Uterus (tissue), 3 donors: ENCODE measurements at regions not wholly inside any gene's neighbourhood (a gene's known extent, or its start where the extent isn't known, plus 50 kb on each side); places are given as distances from the start of the nearest gene placed in this dataset.

Experiments used
- DNase-seq, 2 donors: peaks; one replicate each; pipeline ENCODE4 v3.0.0-alpha.2; 2019 to 2020
- H3K27ac ChIP-seq, 2 donors: fragments of 200-600 bp; sonication (generic); 1 replicate in 1 of 2; 2 replicates in 1 of 2; pipeline ENCODE4 v1.5.1; 2016 to 2018
- H3K27me3 ChIP-seq, 2 donors: fragments of 200-600 bp; sonication (generic); one replicate each; pipeline ENCODE4 v1.5.1; 2018 to 2019; ENCODE audit warnings: control low read depth in 1 of 2
- H3K36me3 ChIP-seq, 2 donors: fragments of 200-600 bp; sonication (generic); one replicate each; pipeline ENCODE4 v1.5.1; 2019; ENCODE audit warnings: control low read depth in 1 of 2
- H3K4me1 ChIP-seq, 2 donors: fragments of 200-600 bp; sonication (generic); one replicate each; pipeline ENCODE4 v1.5.1; 2018 to 2019; ENCODE audit warnings: control low read depth in 1 of 2
- H3K4me3 ChIP-seq, 2 donors: fragments of 200-600 bp; sonication (generic); 1 replicate in 1 of 2; 2 replicates in 1 of 2; pipeline ENCODE4 v1.5.1; 2018 to 2019; ENCODE audit warnings: mild to moderate bottlenecking in 1 of 2
- H3K9me3 ChIP-seq, 2 donors: fragments of 200-600 bp; sonication (generic); one replicate each; pipeline ENCODE4 v1.5.1; 2019; ENCODE audit warnings: control low read depth in 1 of 2
- CTCF ChIP-seq, 4 experiments: fragments of 200-600 bp in 2 of 4; fragments of 450-650 bp in 2 of 4; sonication (generic) in 2 of 4; IDR thresholded peaks; one replicate each; pipeline ENCODE4 v1.5.1; 2016 to 2019; ENCODE audit warnings: antibody characterized with exemption in 4 of 4, mild to moderate bottlenecking in 2 of 4, moderate library complexity in 1 of 4
- POLR2A ChIP-seq, 2 donors: fragments of 450-650 bp; IDR thresholded peaks; one replicate each; pipeline ENCODE4 v1.6.1; 2016; ENCODE audit warnings: antibody characterized with exemption in 2 of 2, mild to moderate bottlenecking in 1 of 2, moderate library complexity in 1 of 2
- intact Hi-C: fragments of 100-400 bp; cut with DNase I; formaldehyde crosslinking; loops from one replicate; pipeline ENCODE4 v1.15.1; 2023; ENCODE audit warnings: low total_unique reads
- donor health status: DM: yes; HTN: yes; CAD: no.

- H3K27ac ChIP-seq: peak overlapping the region in 1 of 2 donors; percentile 44
Measured at GRCh38 chr13:40313269-40314200, 352.9 kb downstream of the FOXO1 start.

GRCh38 chr13:40315416-40316064, 350.9 kb downstream of the FOXO1 start:
- TF ChIP-seq POLR2A (IDR thresholded peaks at IDR 0.05) (no peak), CTCF (IDR thresholded peaks at IDR 0.05) (no peak)
- no peak overlapping the region for H3K27ac ChIP-seq
- H3K4me1 ChIP-seq: no peaks in the 10 kb centered on the region
- H3K9me3 ChIP-seq: no peaks in the 10 kb centered on the region
- intact Hi-C loops: no loop called here
- no peak overlapping the region for H3K4me3 ChIP-seq
- peak in 1 of 2 donors; percentile 51 for DNase-seq
- no peaks in the 10 kb centered on the region for H3K27me3 ChIP-seq
- no peaks in the 10 kb centered on the region for H3K36me3 ChIP-seq

More at GRCh38 chr13:40313269-40314200, 352.9 kb downstream of the FOXO1 start:
- Histone ChIP-seq H3K4me1 (no peaks in the 10 kb centered on the region), H3K4me3 (no peak overlapping the region), H3K27me3 (no peaks in the 10 kb centered on the region), H3K9me3 (no peaks in the 10 kb centered on the region), H3K36me3 (no peaks in the 10 kb centered on the region)
- TF ChIP-seq POLR2A (IDR thresholded peaks at IDR 0.05) (no peak), CTCF (IDR thresholded peaks at IDR 0.05) (no peak)
- intact Hi-C loops: no loop called here
- DNase-seq: no peak

GRCh38 chr13:40316301-40316700, 350.1 kb downstream of the FOXO1 start:
- Histone ChIP-seq H3K9me3 (no peaks in the 10 kb centered on the region), H3K27me3 (no peaks in the 10 kb centered on the region), H3K4me1 (no peaks in the 10 kb centered on the region), H3K36me3 (no peaks in the 10 kb centered on the region), H3K4me3 (no peak overlapping the region), H3K27ac (no peak overlapping the region)
- TF ChIP-seq POLR2A (IDR thresholded peaks at IDR 0.05) (no peak), CTCF (IDR thresholded peaks at IDR 0.05) (no peak)
- no peak for DNase-seq
- intact Hi-C loops: no loop called here

GRCh38 chr13:40317980-40318327, 348.5 kb downstream of the FOXO1 start:
- Histone ChIP-seq H3K27me3 (no peaks in the 10 kb centered on the region), H3K36me3 (no peaks in the 10 kb centered on the region), H3K9me3 (peaks cover 0 to under 1% of the 10 kb centered on the region in 2 donors), H3K4me3 (no peak overlapping the region), H3K4me1 (no peaks in the 10 kb centered on the region), H3K27ac (no peak overlapping the region)
- no peak for DNase-seq
- intact Hi-C loops: no loop called here
- TF ChIP-seq POLR2A (IDR thresholded peaks at IDR 0.05) (no peak), CTCF (IDR thresholded peaks at IDR 0.05) (no peak)

- DNase-seq: peak in 1 of 2 donors; percentile 26
- TF ChIP-seq CTCF (IDR thresholded peaks at IDR 0.05) (no peak), POLR2A (IDR thresholded peaks at IDR 0.05) (no peak)
Measured at GRCh38 chr13:40318366-40318765, 348.1 kb downstream of the FOXO1 start.

More at GRCh38 chr13:40318366-40318765, 348.1 kb downstream of the FOXO1 start:
- Histone ChIP-seq H3K36me3 (no peaks in the 10 kb centered on the region), H3K4me1 (no peaks in the 10 kb centered on the region), H3K27me3 (no peaks in the 10 kb centered on the region), H3K9me3 (peaks cover 0 to 4% of the 10 kb centered on the region in 2 donors), H3K27ac (no peak overlapping the region), H3K4me3 (no peak overlapping the region)
- intact Hi-C loops: no loop called here
